ENCODE measurements at regions not wholly inside any gene's neighbourhood (a gene's known extent, or its start where the extent isn't known, plus 50 kb on each side); places are given as distances from the start of the nearest gene placed in this dataset.

GRCh38 chr2:71949537-71949798 is 198.2 kb downstream of the CYP26B1 start:
- DNase-seq (ENCODE audit: low read depth), result no peak
- no peak overlapping the region for H3K4me3 ChIP-seq (replicated peaks; ENCODE audit: low read depth, low read length)
- no peak for TF ChIP-seq CTCF (IDR thresholded peaks at IDR 0.05; ENCODE audit: low read length, missing control alignments)

GRCh38 chr2:71948781-71949536 is 198.7 kb downstream of the CYP26B1 start:
- no peak overlapping the region for H3K4me3 ChIP-seq (replicated peaks; ENCODE audit: low read depth, low read length)
- DNase-seq (ENCODE audit: low read depth), result no peak

GRCh38 chr2:71947809-71948208 is 199.9 kb downstream of the CYP26B1 start:
- no peak overlapping the region for H3K4me3 ChIP-seq (replicated peaks; ENCODE audit: low read depth, low read length)
- no peak for DNase-seq (ENCODE audit: low read depth)
- TF ChIP-seq CTCF (IDR thresholded peaks at IDR 0.05; ENCODE audit: low read length, missing control alignments), result no peak

More at GRCh38 chr2:71948781-71949536, 198.7 kb downstream of the CYP26B1 start:
- TF ChIP-seq CTCF (IDR thresholded peaks at IDR 0.05; ENCODE audit: low read length, missing control alignments), result no peak

GRCh38 chr2:71945603-71945959 is 202.1 kb downstream of the CYP26B1 start:
- H3K4me3 ChIP-seq (replicated peaks; ENCODE audit: low read depth, low read length), result no peak overlapping the region
- DNase-seq (ENCODE audit: low read depth), result no peak
- no peak for TF ChIP-seq CTCF (IDR thresholded peaks at IDR 0.05; ENCODE audit: low read length, missing control alignments)

GRCh38 chr2:71944806-71945602 is 202.7 kb downstream of the CYP26B1 start:
- no peak overlapping the region for H3K4me3 ChIP-seq (replicated peaks; ENCODE audit: low read depth, low read length)
- TF ChIP-seq CTCF (IDR thresholded peaks at IDR 0.05; ENCODE audit: low read length, missing control alignments), result no peak
- DNase-seq (ENCODE audit: low read depth), result no peak

GRCh38 chr2:71944183-71944550 is 203.5 kb downstream of the CYP26B1 start:
- no peak for DNase-seq (ENCODE audit: low read depth)
- no peak for TF ChIP-seq CTCF (IDR thresholded peaks at IDR 0.05; ENCODE audit: low read length, missing control alignments)

More at GRCh38 chr2:71944183-71944550, 203.5 kb downstream of the CYP26B1 start:
- H3K4me3 ChIP-seq (replicated peaks; ENCODE audit: low read depth, low read length), result no peak overlapping the region
